Gastroesophageal sphincter (tissue), 4 donors: ENCODE measurements at regions not wholly inside any gene's neighbourhood (a gene's known extent, or its start where the extent isn't known, plus 50 kb on each side); places are given as distances from the start of the nearest gene placed in this dataset.

ENCODE experiments used
- ATAC-seq: fragments of 150-250 bp; one replicate; pipeline ENCODE4 v1.9.1; 2016; ENCODE audit warnings: mild to moderate bottlenecking, moderate library complexity
- H3K27ac ChIP-seq, 4 donors: fragments of 200-600 bp; sonication (generic) in 3 of 4; 1 replicate in 3 of 4; 2 replicates in 1 of 4; pipeline ENCODE4 v1.5.1; 2016 to 2019
- H3K27me3 ChIP-seq: fragments of 200-600 bp; sonication (generic); one replicate; pipeline ENCODE4 v1.5.1; 2019
- H3K36me3 ChIP-seq, 2 donors: fragments of 200-600 bp; sonication (generic); one replicate each; pipeline ENCODE4 v1.5.1; 2019; ENCODE audit warnings: control low read depth in 1 of 2
- H3K4me1 ChIP-seq, 3 donors: fragments of 200-600 bp; sonication (generic); 1 replicate in 2 of 3; 2 replicates in 1 of 3; pipeline ENCODE4 v1.5.1; 2016 to 2019; ENCODE audit warnings: control low read depth in 2 of 3
- H3K4me3 ChIP-seq, 2 donors: fragments of 200-600 bp; sonication (generic); one replicate each; pipeline ENCODE4 v1.5.1; 2019; ENCODE audit warnings: mild to moderate bottlenecking in 1 of 2, moderate library complexity in 1 of 2
- H3K9me3 ChIP-seq, 3 donors: fragments of 200-600 bp; sonication (generic); one replicate each; pipeline ENCODE4 v1.5.1; 2017 to 2019; ENCODE audit warnings: control low read depth in 2 of 3
- CTCF ChIP-seq, 4 experiments: fragments of 200-600 bp in 2 of 4; fragments of 450-650 bp in 2 of 4; sonication (generic) in 1 of 4; IDR thresholded peaks; one replicate each; pipeline ENCODE4 v1.5.1; 2017 to 2019; ENCODE audit warnings: antibody characterized with exemption in 4 of 4, mild to moderate bottlenecking in 2 of 4, moderate library complexity in 2 of 4
- EP300 ChIP-seq: sonication (generic); formaldehyde crosslinking; IDR thresholded peaks from one replicate; pipeline ENCODE4 v1.6.1; 2017; ENCODE audit warnings: antibody characterized with exemption, mild to moderate bottlenecking
- POLR2A ChIP-seq, 2 donors: fragments of 450-650 bp; IDR thresholded peaks; one replicate each; pipeline ENCODE4 v1.6.1; 2017; ENCODE audit warnings: antibody characterized with exemption in 2 of 2, mild to moderate bottlenecking in 2 of 2, moderate library complexity in 1 of 2
- POLR2AphosphoS5 ChIP-seq: sonication (generic); formaldehyde crosslinking; IDR thresholded peaks from one replicate; pipeline ENCODE4 v1.6.1; 2017; ENCODE audit warnings: antibody characterized with exemption
- WGBS, 2 donors: methylation state at CpG; one replicate each; pipeline ENCODE4 v1.1.5; 2018; ENCODE audit warnings: low coverage in 1 of 2; 5-methylcytosine and 5-hydroxymethylcytosine counted together

- Histone ChIP-seq H3K27ac (no peak overlapping the region), H3K27me3 (peaks cover 4% of the 10 kb centered on the region), H3K4me1 (no peaks in the 10 kb centered on the region), H3K4me3 (no peak overlapping the region), H3K9me3 (no peaks in the 10 kb centered on the region), H3K36me3 (no peaks in the 10 kb centered on the region)
- 51% methylated on average over 6 of the region's 9 CpGs; no CpG with 5 or more reads in 1 of the 2 donors for WGBS, 2 donors
- ATAC-seq, result no peak
- TF ChIP-seq POLR2AphosphoS5 (no peak), EP300 (no peak), POLR2A (IDR thresholded peaks at IDR 0.05) (no peak), CTCF (IDR thresholded peaks at IDR 0.05) (no peak)
Observed at GRCh38 chr15:29376590-29376989, 107.0 kb upstream of the NSMCE3 start.

DNA sequence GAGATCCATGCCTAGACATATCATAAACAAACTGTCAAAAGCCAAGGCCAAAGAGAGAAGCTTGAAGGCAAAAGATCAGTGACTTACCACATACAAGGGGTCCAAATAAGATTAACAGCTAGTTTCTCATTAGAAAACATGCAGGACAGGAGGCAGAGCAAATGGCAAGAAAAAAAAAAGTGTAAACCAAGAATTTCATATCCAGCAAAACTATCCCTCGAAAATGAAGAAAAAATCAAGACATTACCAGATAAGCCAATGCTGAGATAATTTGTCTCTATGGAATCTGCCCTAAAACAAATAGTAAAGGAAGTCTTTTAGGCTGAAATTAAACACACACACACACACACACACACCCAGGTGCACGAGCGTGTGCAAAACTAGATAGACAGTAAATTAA is 99.6 kb upstream of the NSMCE3 start:
- H3K27me3 ChIP-seq, result no peaks in the 10 kb centered on the region
- H3K4me1 ChIP-seq, result peaks cover 0 to 5% (median 0%) of the 10 kb centered on the region in 3 donors
- H3K27ac ChIP-seq, result no peak overlapping the region
- no peak for ATAC-seq
- WGBS, 2 donors, result 78 to 94% methylated on average over 2 to 3 of the region's 3 CpGs
- no peak overlapping the region for H3K4me3 ChIP-seq
- H3K36me3 ChIP-seq, result no peaks in the 10 kb centered on the region
- H3K9me3 ChIP-seq, result peaks cover 0 to 23% (median 0%) of the 10 kb centered on the region in 3 donors
- TF ChIP-seq EP300, result no peak
- TF ChIP-seq POLR2AphosphoS5, result no peak
- no peak for TF ChIP-seq CTCF (IDR thresholded peaks at IDR 0.05)
- TF ChIP-seq POLR2A (IDR thresholded peaks at IDR 0.05), result no peak

GRCh38 chr15:29364426-29365078 is 94.9 kb upstream of the NSMCE3 start:
- no peak overlapping the region for H3K4me3 ChIP-seq
- 27 to 33% methylated on average over 5 to 8 of the region's 8 CpGs for WGBS, 2 donors
- H3K36me3 ChIP-seq, result no peaks in the 10 kb centered on the region
- peaks cover 0 to 12% (median 0%) of the 10 kb centered on the region in 3 donors for H3K9me3 ChIP-seq
- no peaks in the 10 kb centered on the region for H3K27me3 ChIP-seq
- no peak for ATAC-seq
- H3K4me1 ChIP-seq, result peaks cover 0 to 5% (median 0%) of the 10 kb centered on the region in 3 donors
- TF ChIP-seq POLR2A (IDR thresholded peaks at IDR 0.05), result no peak
- peak; percentile 48 for TF ChIP-seq POLR2AphosphoS5
- no peak for TF ChIP-seq EP300
- peak in 3 of 4 experiments; percentile 15 to 22 (median 22) for TF ChIP-seq CTCF (IDR thresholded peaks at IDR 0.05)
- H3K27ac ChIP-seq, result no peak overlapping the region

DNA sequence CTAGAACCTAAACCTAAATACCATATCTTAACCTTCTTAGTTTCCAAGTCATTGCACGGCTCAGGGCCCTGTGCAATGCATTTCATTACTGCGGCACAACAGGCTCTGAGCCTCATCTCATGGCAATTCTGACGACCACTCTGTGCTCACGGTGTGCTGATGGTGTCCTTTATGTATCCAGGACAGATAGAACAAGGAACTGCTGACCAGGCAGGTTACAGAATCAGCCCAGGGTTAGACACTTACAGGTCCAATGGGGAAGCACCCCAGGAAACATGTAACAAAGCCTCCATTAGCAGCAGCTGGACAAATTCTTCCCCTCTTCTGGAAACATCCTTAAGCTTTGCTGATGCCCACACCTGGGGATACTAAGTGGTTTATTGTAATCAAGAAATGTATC is 91.9 kb upstream of the NSMCE3 start:
- Histone ChIP-seq H3K9me3 (no peaks in the 10 kb centered on the region), H3K4me3 (no peak overlapping the region), H3K4me1 (peaks cover 0 to 5% (median 0%) of the 10 kb centered on the region in 3 donors), H3K36me3 (no peaks in the 10 kb centered on the region), H3K27ac (no peak overlapping the region), H3K27me3 (no peaks in the 10 kb centered on the region)
- TF ChIP-seq POLR2A (IDR thresholded peaks at IDR 0.05) (no peak), CTCF (IDR thresholded peaks at IDR 0.05) (no peak), POLR2AphosphoS5 (no peak), EP300 (no peak)
- ATAC-seq, result no peak
- 83 to 94% methylated on average over 1 to 4 of the region's 4 CpGs for WGBS, 2 donors

- Histone ChIP-seq H3K4me1 (peaks cover 0 to 5% (median 0%) of the 10 kb centered on the region in 3 donors), H3K27ac (no peak overlapping the region), H3K9me3 (no peaks in the 10 kb centered on the region), H3K27me3 (no peaks in the 10 kb centered on the region), H3K4me3 (no peak overlapping the region), H3K36me3 (no peaks in the 10 kb centered on the region)
- ATAC-seq, result no peak
- no peak for TF ChIP-seq CTCF (IDR thresholded peaks at IDR 0.05)
- no peak for TF ChIP-seq POLR2AphosphoS5
- no peak for TF ChIP-seq EP300
- TF ChIP-seq POLR2A (IDR thresholded peaks at IDR 0.05), result no peak
- 80 to 94% methylated on average over 4 of the region's 4 CpGs for WGBS, 2 donors
Observed at GRCh38 chr15:29360152-29360551, 90.5 kb upstream of the NSMCE3 start.
